Astrocyte of the hippocampus (primary cell): ENCODE measurements at regions not wholly inside any gene's neighbourhood (a gene's known extent, or its start where the extent isn't known, plus 50 kb on each side); places are given as distances from the start of the nearest gene placed in this dataset.
"Not testable (repeated sequence)": the region's sequence is repeated elsewhere in the genome, so short reads cannot be mapped to it uniquely, and the experiment has no call there.

Source experiments
- DNase-seq: peaks from one replicate; pipeline ENCODE4 v3.0.0; 2011; ENCODE audit warnings: low read depth, low spot score

DNA sequence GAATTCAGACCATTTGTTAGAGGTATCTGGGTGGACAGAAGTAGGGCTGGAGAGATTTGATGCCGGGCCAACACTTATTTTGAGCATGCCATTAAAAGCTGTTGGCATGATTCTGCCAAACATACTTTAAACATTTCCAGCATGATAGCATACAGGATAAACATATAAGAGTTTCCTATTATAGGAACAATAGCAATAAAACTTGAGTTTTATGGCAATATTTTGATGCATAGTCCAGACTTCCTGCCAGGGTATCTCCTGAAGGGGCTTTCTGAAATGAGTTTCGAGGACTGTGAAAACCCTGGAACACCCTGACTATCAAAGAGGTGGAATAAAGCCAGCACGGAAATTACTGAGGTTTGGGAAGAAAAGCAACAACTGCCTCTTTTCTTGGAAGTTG, 1398.0 kb upstream of the NXPH2 start:
- DNase-seq, result peak; percentile 70

DNA sequence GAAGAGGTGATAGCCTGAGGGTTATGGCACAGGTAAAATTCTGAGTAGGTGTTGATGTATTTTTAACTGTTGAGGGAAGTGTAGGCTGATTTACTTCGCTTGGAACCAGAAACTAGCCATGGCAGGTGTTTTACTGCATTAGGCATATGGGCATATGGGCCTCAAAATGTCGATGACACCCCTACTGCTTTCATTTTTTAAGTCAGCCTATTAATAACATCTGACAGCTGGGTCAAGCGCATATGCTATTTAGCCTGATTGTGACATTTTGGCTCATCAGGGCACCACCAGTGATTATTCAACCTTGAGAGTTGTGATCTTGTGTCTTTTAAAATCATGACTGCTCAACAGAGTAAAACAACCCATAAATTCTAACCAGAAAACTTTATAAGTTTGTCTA, 1396.9 kb upstream of the NXPH2 start:
- DNase-seq, result no peak

DNA sequence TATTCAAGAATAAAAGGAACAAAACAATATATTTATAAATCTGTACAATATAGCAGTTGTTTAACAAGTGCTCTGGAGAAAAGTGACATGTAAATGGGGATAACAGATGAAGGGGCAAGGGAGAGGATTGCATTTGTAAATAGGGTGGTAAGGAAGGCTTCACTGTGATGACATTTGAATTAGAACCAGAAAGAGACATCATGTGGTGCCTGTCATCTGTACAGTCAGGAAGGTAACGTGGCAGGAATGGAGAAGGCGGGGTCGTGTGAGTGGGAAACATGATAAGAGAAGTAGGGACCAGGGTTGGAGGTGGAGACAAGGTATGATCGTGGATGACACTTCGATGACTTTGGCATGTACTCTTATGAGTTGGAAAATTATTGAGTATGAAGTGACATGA, 1393.6 kb upstream of the NXPH2 start:
- no peak for DNase-seq

DNA sequence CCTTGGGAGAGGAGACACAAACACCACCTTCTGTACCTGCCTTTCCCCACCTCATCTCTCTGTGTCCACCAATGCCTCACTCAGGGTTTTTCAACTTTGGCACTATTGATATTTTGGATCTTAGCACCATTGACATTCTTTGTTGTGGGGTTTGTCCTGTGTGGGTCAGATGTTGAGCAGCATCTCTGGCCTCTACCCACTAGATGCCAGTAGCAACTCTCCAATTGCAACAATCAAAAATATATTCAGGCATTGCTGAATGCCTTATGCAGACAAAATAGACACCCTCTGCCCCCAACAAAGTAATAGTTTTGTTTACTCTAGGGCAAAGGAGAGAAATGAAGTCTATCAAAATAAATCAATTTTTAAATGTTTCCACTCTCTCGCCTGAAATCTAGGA, 1384.3 kb upstream of the NXPH2 start:
- no peak for DNase-seq

DNA sequence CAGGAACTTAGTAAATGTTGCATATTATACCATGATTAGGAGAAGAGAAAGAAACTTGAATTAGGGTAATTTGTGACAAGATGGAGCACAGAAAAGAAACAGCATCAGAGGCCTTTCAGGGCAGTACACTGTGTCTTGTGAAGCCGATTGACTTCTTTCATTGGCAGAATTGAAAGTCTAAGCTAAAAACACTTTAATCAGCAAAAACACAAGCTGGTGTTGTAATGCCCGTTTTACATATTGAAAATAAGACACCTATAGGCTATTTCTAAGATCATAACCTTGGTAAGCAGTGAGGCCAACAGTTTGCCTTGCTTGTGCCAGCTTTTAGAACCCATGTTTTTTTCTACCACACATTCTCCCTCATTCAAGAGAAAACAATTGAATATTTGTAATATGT, 1378.1 kb upstream of the NXPH2 start:
- DNase-seq, result no peak

DNA sequence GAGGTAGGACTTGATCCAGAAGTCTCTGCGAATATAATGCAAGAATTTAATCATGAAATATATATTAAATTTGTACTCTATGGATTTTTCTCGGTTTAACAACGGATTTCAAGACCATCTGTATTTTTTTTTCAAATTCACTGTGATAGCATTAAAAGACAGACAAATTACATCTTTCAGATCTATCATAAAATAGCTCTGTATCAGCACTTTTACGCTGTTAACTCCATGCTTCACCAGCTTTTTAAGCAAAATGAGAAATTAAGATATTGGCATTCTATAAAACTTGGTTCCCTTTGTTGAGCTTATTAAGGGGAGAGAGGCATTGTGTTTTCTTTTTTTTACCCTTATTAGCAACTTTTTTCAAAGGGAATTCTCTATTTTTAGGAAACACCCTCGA, 1377.6 kb upstream of the NXPH2 start:
- DNase-seq, result no peak

DNA sequence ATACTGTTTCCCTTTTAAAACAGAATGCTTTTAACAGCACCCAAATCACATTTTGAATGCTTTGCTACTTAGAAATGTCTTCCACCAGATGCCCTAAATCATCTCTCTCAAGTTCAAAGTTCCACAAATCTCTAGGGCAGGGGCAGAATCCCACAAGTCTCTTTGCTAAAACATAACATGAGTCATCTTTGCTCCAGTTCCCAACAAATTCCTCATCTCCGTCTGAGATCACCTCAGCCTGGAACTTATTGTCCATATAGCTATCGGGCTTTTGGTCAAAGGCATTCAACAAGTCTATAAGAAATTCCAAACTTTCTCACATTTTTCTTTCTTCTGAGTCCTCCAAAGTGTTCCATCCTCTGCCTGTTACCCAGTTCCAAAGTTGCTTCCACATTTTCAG, 1374.5 kb upstream of the NXPH2 start:
- DNase-seq, result peak; percentile 33

DNA sequence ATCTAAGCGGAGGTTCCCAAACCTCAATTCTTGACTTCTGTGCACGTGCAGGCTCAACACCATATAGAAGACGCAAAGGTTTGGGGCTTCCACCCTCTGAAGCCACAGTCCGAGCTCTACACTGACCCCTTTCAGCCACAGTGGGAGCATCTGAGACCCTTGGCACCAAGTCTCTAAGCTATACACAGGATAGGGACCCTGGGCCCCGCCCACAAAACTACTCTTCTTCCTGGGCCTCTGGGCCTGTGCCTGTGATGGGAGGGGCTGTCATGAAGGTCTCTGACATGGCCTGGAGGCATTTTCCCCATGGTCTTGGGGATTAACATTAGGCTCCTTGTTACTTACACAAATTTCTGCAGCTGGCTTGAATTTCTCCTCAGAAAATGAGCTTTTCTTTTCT, 1374.1 kb upstream of the NXPH2 start:
- no peak for DNase-seq

DNA sequence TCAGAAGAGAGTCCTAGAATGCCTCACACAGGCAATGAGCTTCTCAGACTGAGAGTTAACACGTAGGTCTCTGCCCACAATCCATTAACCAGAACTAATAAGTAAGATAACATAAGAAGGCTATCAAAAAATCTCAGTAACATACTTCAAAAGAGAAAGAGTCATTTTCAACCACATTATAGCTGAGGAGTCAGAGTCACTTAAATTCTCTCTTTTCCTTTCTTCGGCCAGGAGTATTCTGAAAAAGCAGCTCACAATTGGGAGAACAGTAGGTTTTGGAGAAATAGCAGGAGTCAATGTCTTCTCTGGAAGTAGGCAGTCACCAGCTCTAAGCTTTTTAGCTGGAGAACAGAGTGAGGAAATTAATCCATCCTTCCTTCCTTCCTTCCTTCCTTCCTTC, 1364.4 kb upstream of the NXPH2 start:
- DNase-seq, result no peak

DNA sequence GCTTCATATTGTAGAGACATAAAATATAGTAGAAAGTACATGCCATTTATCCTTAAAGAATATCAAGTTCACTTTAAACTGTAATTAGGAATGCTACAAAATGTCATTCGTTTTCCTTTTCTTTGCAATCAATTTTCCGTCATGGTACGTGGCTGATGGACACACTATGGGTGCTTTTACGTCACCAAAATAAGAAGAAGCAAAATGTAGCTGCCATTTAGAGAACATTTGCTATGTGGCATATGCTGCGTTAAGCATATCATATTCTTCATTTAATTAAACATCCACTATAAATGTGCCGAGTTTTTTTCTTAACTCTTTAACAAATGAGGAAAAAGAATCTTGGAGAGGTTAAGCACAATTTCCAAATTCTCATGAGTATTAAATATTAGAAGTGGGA, 1358.5 kb upstream of the NXPH2 start:
- no peak for DNase-seq

DNA sequence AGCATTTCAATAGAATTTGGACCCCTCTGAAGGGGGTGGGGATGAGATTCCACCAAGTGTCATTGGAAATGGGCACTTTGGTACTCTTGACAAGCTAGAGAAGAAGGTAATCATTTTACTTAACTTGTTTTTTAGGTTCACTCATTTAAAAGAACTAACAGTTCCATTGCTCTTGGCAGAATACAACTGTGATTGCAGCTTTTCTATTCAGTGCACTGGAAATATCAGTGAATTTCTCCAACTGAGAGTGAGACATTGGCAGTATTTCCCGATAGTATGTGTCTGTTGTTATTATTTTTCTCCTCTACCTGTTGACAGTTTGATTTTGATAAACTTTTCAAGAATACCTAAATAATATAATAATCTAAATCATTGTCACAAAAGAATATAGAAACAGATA, 1356.7 kb upstream of the NXPH2 start:
- no peak for DNase-seq

DNA sequence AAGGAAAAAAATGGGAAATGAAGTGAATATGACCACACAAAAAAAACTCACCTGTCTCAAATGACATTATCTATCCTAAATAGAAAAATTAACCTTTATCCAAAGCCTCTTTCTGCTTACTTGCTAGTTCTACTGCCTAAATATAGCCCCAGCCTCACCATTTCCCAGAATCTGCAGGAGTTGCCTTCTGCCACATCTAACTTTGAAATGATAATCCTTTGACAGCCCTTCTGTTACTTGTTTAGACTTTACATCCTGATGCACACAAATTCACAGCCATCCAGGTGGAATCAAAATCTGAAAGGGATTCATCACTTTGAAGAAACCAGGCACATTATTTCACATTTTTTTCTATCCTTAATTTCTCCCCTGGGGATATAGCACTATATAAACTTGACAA, 1356.2 kb upstream of the NXPH2 start:
- DNase-seq, result no peak

DNA sequence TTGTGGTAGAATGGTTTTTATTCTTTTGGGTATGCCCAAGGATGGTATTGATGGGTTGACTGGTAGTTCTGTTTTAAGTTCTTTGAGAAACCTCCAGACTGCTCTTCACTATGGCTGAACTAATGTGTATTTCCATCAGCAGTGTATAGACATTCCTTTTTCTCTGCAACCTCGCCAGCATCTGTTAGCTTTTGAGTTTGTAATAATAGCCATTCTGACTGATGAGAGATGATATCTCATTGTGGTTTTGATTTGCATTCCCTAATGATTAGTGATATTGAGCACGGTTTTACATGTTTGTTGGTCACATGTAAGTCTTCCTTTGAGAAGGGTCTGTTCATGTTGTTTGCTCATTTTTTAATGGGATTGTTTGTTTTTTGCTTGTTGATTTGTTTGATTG, 1348.7 kb upstream of the NXPH2 start:
- no peak for DNase-seq

DNA sequence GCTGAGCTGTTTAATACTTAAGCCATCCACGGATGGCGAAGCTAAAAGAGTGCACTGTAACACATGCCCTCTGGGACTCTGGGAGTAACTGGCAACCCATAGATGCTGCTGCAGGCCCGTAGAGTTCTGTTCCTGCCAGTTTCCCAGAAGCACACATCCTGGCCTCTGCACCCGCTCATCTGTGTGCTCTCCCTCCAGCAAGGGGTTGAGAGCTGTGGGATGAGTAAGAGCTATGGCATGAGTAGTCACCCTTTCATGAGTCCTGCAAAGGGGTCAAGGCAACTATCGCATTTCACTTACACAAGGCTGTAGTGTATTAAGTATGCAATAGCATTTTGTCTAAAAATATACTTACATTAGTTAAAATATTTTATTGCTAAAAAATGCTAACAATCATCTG, 1341.8 kb upstream of the NXPH2 start:
- peak; percentile 9 for DNase-seq

DNA sequence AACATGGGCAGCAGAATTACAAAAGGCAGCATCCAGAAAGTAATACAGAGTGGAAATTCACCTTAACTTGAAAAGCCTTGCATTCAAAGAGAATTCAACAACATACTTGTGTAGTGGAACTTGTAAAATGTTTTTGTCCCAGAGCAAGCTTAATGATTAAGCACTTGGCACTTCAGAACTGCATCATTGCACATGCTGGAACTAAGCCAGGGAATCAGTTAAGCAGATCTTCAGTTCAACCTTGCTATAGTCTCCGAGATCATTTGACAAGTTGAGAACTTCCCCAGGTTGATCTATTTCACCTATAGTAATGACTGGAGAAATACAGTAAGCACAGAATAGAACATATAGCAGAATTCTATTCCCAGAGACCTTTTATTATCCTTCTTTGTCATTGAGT, 1337.2 kb upstream of the NXPH2 start:
- peak; percentile 39 for DNase-seq

DNA sequence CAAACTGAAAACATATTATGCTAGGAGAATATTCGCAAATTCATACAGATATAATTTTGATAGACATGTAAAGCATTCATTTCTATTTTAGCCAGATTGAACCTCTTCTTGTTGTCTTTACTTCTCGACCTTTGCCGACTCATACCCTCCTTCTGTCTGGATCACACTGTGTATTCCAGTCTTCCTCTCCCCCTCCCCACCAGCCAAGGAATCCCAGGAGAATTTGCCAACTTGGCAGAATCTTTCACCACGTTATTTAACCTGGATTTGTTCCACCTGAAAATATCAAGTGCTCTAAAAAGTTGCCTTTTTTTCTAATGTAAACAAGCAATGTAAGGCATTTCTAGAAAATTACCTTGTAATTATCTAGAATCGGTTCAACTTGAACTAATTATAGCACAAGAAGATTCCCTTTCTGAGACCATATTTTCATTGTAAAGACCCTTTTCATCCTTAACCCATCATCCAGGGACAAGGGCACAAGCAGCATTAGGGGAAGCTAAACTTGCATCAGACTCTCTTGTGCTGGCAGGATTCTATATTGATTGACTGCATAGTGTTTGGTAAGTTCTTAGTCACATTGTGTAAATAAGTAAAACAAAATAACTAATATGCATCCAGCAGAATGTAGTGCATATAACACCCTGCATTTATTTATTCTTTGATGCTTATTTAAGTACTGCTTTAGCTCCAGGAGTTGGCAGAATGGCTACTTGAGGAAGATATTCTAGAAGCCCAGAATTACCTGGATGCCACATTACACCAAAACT, 1328.7 kb upstream of the NXPH2 start:
- DNase-seq, result peak; percentile 26

DNA sequence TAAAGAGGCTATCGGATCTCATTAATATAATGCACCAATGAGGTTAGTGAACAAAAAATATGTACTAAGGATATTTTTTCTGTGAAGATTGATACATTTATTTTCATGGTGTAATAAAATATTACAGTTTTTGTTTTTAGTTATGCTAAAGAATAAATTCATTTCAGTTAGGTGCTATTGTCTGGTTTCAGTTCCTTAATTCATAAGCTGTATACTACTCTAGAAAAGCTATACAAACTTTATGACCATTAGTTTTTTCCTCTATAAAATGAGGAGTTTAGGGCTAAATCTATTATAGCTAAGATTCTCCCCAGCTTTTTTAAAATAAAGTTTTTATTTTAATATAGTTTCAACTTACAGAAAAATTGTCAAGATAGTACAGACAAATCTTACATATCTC, 1311.7 kb upstream of the NXPH2 start:
- DNase-seq, result no peak

DNA sequence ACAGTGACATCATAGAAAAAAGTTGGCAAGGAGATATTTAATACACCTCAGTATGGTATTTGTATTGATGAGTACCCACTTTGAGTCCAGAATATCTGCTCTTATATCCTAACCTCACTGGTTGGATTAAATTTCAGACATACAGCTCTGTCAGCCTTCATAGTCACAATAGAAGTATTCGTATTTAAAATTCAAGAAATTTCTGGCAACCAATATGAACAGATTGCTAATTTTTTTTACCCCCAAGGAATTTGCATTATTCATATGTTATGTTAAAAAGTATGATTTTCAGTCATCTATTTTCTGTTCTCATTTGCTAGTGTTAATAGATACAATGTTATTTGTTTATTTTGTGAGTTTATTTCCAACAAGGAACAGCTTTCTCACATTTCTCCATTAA, 1306.8 kb upstream of the NXPH2 start:
- no peak for DNase-seq

DNA sequence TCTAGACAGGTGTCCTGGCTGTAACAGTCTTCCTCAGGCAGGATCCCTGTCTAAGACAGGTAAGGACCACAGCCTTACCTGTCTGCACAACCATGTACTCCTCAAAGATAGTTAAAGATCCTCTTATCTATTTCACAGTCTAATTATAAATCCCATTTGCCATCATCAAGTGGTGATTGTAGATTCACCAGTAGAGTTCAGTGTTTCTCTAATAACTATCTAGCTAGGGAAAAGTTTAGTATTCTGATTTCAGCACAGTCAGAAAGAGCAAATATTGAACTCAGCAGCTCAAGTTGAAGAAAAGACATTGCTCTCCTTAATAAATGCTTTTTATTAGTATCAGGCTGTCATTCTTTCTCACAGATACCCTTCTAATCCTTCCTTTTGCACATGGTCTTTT, 1305.5 kb upstream of the NXPH2 start:
- DNase-seq, result peak; percentile 15

DNA sequence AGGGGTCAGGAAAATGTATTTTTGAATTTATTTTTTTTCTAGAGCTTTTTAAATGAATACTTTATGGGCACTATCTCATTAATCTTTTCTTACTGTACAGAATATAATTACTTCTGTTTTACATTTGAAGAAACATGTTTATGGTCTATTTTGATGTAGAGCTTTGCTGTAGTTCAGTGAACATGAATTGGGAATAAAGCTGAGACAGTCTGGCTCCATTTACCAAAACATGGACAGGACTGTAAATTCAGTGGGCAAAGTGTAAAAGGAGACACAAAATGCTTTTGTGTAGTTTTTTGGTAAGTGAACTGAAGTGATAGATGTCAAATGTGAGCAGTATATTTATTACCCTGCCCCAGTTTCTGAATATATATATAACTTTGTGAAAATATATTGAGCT, 1298.8 kb upstream of the NXPH2 start:
- no peak for DNase-seq

DNA sequence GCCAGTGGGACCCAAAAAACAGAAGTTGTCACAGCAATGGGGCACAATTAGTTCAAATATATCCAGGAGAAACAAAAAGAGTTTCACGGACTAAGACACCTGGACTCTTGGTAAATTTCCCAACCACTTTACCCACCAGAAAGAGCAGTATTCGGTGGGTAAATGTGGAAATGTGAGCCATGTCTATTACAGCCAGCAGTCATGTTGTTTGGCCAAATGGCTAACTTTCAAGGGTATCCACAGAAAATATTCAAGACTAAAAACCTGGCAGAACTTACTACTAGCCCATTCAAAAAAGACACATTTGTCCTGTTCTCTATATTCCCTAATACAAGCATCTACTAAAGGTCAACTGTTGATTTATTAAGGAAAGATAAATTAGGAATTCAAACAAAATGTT, 1296.0 kb upstream of the NXPH2 start:
- DNase-seq, result no peak

DNA sequence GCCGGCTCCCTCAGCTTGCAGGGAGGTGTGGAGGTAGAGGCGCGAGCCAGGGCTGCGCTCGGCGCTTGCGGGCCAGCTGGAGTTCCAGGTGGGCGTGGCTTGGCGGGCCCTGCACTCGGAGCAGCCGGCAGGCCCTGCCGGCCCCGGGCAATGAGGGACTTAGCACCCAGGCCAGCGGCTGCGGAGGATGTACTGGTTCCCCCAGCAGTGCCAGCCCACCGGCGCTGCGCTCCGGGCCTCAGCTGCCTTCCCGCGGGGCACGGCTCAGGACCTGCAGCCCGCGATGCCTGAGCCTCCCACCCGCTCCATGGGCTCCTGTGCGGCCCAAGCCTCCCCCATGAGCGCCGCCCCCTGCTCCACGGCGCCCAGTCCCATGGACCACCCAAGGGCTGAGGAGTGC, 1293.6 kb upstream of the NXPH2 start:
- DNase-seq, result not testable (repeated sequence)

DNA sequence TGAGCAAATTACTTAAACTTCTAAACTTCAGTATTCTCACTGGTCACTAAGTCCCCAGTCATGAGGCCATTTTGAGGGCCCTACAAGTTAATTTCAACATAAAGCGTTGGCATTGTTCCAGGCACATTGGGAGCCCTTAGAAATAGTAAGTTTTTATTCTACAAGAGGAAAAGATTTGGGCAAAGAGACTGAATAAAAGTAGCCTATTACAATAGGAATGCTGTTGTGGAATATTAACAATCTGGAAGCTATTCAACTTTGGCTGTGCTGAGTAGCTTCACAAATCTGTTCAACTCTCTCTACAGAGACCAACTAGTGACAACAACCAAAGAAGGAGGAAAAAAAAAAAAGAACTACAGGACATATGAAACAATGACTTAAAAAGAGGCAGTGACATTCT, 1287.5 kb upstream of the NXPH2 start:
- no peak for DNase-seq

DNA sequence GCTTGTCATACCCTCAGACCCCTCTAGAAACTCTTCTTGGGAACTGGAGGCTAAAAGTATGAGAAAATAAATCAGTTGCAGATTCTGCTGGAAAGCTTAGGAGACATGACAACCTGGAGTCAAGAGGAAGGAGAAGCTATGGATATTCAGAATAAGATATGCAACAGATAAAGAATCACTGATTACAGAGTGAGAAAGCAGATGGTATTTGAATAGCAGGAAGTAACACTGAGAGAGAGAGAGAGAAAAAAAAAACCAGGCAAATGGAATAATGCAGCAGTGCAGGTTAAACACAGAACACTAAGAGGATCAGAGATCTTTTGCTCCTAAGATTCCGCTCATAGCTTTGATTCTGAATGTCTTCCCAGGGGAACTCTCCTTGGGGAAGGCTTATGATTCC, 1284.1 kb upstream of the NXPH2 start:
- DNase-seq, result no peak
